Endothelial cell of umbilical vein (primary cell): ENCODE measurements at regions not wholly inside any gene's neighbourhood (a gene's known extent, or its start where the extent isn't known, plus 50 kb on each side); places are given as distances from the start of the nearest gene placed in this dataset.

Experiments
- BruUV-seq: library from RNA; stranded (reverse); fragments of 400-500 nt; replicated peaks from 2 replicates; lab custom pipeline; 2021; lab: Mats Ljungman, UMichigan
- CTCF ChIA-PET: fragments of 300-600, 350-600 bp; sonication (Branson Sonifier 250); formaldehyde crosslinking; loops from one replicate; lab custom pipeline; 2021; ENCODE audit warnings: antibody characterized with exemption, inconsistent platforms; lab: Charles Lee
- POLR2A ChIA-PET: fragments of 300-600, 350-600 bp; sonication (Branson Sonifier 250); formaldehyde crosslinking; loops from one replicate; lab custom pipeline; 2021; ENCODE audit warnings: antibody characterized with exemption, inconsistent platforms; lab: Charles Lee
- DNase-seq: peaks from one replicate; pipeline ENCODE4 v3.0.0-alpha.2; 2011; ENCODE audit warnings: low read depth, low spot score
- FAIRE-seq: peaks from 2 replicates; lab custom pipeline; 2011; peaks lifted over from hg19 to GRCh38; lab: Jason Lieb, UNC
- H2AFZ ChIP-seq: 2 replicates; pipeline ENCODE4 v1.6.0; 2012; ENCODE audit warnings: low read depth, low read length, control low read depth, inconsistent platforms
- H3K27ac ChIP-seq: 2 replicates; pipeline ENCODE4 v1.5.1; 2011; ENCODE audit warnings: low read depth, mild to moderate bottlenecking, control low read depth, low read length, moderate library complexity; ENCODE audit not compliant: insufficient read depth
- H3K27me3 ChIP-seq, 2 experiments: 2 replicates each; pipeline versions ENCODE4 v1.6.0 to v1.6.1; 2011; ENCODE audit warnings: low read length in 2 of 2, mixed read lengths in 1 of 2; ENCODE audit not compliant: control insufficient read depth in 2 of 2, insufficient read depth in 2 of 2
- H3K36me3 ChIP-seq, 2 experiments: 2 replicates in 1 of 2; 3 replicates in 1 of 2; pipeline ENCODE4 v1.5.1; 2011; ENCODE audit warnings: low read length in 2 of 2, mild to moderate bottlenecking in 1 of 2, moderate library complexity in 1 of 2; ENCODE audit not compliant: control insufficient read depth in 2 of 2, insufficient read depth in 2 of 2; ENCODE audit errors: extremely low read depth in 1 of 2
- H3K4me1 ChIP-seq: 3 replicates; pipeline ENCODE4 v1.5.1; 2011; ENCODE audit warnings: mild to moderate bottlenecking, low read length; ENCODE audit not compliant: control insufficient read depth, insufficient read depth; ENCODE audit errors: extremely low read depth
- H3K4me2 ChIP-seq: 2 replicates; pipeline ENCODE4 v1.6.1; 2011; ENCODE audit warnings: low read length, control low read depth, mixed read lengths; ENCODE audit not compliant: insufficient read depth
- H3K4me3 ChIP-seq, 3 experiments: fragments of 200-600 bp in 1 of 3; sonication (generic), shearing (Covaris generic) in 1 of 3; replicated peaks in 1 of 3; 2 replicates each; pipeline ENCODE4 v1.5.1; 2011 to 2016; ENCODE audit warnings: control low read depth in 3 of 3, low read length in 3 of 3, mild to moderate bottlenecking in 2 of 3, inconsistent platforms in 1 of 3, low read depth in 1 of 3, moderate library complexity in 1 of 3; ENCODE audit not compliant: insufficient read depth in 1 of 3
- H3K79me2 ChIP-seq: 2 replicates; pipeline ENCODE4 v1.6.0; 2012; ENCODE audit warnings: low read length, inconsistent platforms; ENCODE audit not compliant: control insufficient read depth, insufficient read depth
- H3K9ac ChIP-seq: replicated peaks from 2 replicates; pipeline ENCODE3; 2011; ENCODE audit warnings: low read length, control low read depth; ENCODE audit not compliant: insufficient read depth; ENCODE audit errors: extremely low read depth
- H3K9me1 ChIP-seq: replicated peaks from 3 replicates; pipeline ENCODE4 v1.6.0; 2011; ENCODE audit warnings: mild to moderate bottlenecking, low read length; ENCODE audit not compliant: control insufficient read depth, insufficient read depth; ENCODE audit errors: extremely low read depth
- H3K9me3 ChIP-seq: replicated peaks from 2 replicates; pipeline ENCODE4 v1.5.1; 2012; ENCODE audit warnings: low read length, inconsistent platforms; ENCODE audit not compliant: control insufficient read depth, insufficient read depth
- H4K20me1 ChIP-seq: replicated peaks from 2 replicates; pipeline ENCODE3; 2011; ENCODE audit warnings: mild to moderate bottlenecking, low read length; ENCODE audit not compliant: control insufficient read depth, insufficient read depth; ENCODE audit errors: extremely low read depth
- EZH2 ChIP-seq: IDR thresholded peaks from 2 replicates; pipeline ENCODE4 v1.6.1; 2012; ENCODE audit warnings: borderline replicate concordance, low read depth, mild to moderate bottlenecking, moderate library complexity, low read length, inconsistent platforms; ENCODE audit not compliant: severe bottlenecking
- FOS ChIP-seq: IDR thresholded peaks from 2 replicates; pipeline ENCODE4 v1.6.1; 2011; ENCODE audit warnings: mild to moderate bottlenecking, low read length, moderate library complexity, borderline replicate concordance; ENCODE audit not compliant: insufficient read depth
- GATA2 ChIP-seq: IDR thresholded peaks from 2 replicates; pipeline ENCODE4 v1.7.0; 2011; ENCODE audit warnings: low read depth, mild to moderate bottlenecking, moderate library complexity, mixed read lengths, low read length; ENCODE audit not compliant: insufficient read length, insufficient read depth
- JUN ChIP-seq: IDR thresholded peaks from 2 replicates; pipeline ENCODE4 v1.6.1; 2011; ENCODE audit warnings: borderline replicate concordance, low read depth; ENCODE audit not compliant: insufficient read length, insufficient read depth
- MYC ChIP-seq: IDR thresholded peaks from one replicate; pipeline ENCODE4 v1.6.1; 2011; ENCODE audit warnings: mild to moderate bottlenecking, low read depth, low read length
- POLR2A ChIP-seq: IDR thresholded peaks from 2 replicates; pipeline ENCODE4 v1.6.1; 2012; ENCODE audit warnings: low read depth, mild to moderate bottlenecking, control low read depth, low read length
- POLR2AphosphoS5 ChIP-seq: IDR thresholded peaks from 2 replicates; pipeline ENCODE4 v1.6.1; 2012; ENCODE audit warnings: low read depth, mild to moderate bottlenecking, control low read depth, low read length, moderate library complexity; ENCODE audit not compliant: insufficient read depth
- dilution Hi-C: fragments of 300-500 bp; cut with MboI; formaldehyde crosslinking; loops from one replicate; pipeline ENCODE4 v1.15.0; 2019; ENCODE audit warnings: low sequenced_read_pairs; ENCODE audit not compliant: extremely low pct_ligation_motif_present
- intact Hi-C: fragments of 100-400 bp; cut with micrococcal nuclease; formaldehyde crosslinking; loops from one replicate; pipeline ENCODE4 v1.10.0; 2022
- TF ChIP-seq, protein P1 (sequence below), 2 donors: IDR thresholded peaks; 1 replicate in 1 of 2; 2 replicates in 1 of 2; pipeline ENCODE4 v1.5.1; 2011; ENCODE audit warnings: low read length in 2 of 2, mild to moderate bottlenecking in 2 of 2, moderate library complexity in 2 of 2, control low read depth in 1 of 2, inconsistent platforms in 1 of 2, low read depth in 1 of 2; ENCODE audit not compliant: insufficient read depth in 1 of 2; ENCODE audit errors: extremely low read depth in 1 of 2
- TF ChIP-seq, protein P2 (sequence below): IDR thresholded peaks from 2 replicates; pipeline ENCODE4 v1.6.1; 2011; ENCODE audit not compliant: insufficient read depth, insufficient read length

DNA sequence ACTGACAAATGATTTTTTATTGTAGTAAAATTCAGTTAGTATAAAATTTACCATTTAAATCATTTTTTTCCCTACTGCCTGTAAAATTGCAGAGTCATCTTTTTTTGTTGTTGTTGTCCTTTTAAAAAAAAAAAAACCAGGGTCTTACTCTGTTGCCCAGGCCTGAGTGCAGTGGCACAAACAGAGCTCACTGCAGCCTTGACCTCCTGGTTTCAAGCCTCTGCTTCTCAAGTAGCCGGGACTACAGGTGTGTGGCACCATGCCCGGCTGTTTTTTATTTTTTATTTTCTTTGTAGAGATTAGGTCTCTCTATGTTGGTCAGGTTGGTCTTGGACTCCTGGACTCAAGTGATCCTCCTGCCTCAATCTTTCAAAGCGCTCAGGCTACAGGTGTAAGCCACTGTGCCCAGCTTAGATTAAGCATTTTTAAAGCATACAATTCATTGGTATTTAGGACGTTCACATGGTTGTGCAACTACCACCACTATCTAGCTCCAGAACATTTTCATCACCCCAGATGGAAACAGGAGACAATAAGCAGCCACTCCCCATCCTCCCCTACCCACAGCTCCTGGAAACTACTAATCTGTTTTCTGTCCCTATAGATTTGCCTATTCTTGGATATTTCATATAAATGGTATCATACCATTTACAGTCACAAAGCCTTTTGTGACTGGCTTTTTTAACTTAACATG, 59.7 kb upstream of the PGRMC2 start:
- TF ChIP-seq POLR2AphosphoS5, result no peak
- TF ChIP-seq MYC, result no peak
- TF ChIP-seq, protein P1, sequence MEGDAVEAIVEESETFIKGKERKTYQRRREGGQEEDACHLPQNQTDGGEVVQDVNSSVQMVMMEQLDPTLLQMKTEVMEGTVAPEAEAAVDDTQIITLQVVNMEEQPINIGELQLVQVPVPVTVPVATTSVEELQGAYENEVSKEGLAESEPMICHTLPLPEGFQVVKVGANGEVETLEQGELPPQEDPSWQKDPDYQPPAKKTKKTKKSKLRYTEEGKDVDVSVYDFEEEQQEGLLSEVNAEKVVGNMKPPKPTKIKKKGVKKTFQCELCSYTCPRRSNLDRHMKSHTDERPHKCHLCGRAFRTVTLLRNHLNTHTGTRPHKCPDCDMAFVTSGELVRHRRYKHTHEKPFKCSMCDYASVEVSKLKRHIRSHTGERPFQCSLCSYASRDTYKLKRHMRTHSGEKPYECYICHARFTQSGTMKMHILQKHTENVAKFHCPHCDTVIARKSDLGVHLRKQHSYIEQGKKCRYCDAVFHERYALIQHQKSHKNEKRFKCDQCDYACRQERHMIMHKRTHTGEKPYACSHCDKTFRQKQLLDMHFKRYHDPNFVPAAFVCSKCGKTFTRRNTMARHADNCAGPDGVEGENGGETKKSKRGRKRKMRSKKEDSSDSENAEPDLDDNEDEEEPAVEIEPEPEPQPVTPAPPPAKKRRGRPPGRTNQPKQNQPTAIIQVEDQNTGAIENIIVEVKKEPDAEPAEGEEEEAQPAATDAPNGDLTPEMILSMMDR (IDR thresholded peaks at IDR 0.05; ENCODE audit: extremely low read depth in 1 of 2, insufficient read depth in 1 of 2, low read depth in 1 of 2, low read length in 2 of 2), result no peak
- no peak for TF ChIP-seq EZH2
- TF ChIP-seq, protein P2, sequence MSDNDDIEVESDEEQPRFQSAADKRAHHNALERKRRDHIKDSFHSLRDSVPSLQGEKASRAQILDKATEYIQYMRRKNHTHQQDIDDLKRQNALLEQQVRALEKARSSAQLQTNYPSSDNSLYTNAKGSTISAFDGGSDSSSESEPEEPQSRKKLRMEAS, result no peak
- no peak for TF ChIP-seq FOS
- TF ChIP-seq JUN, result no peak
- TF ChIP-seq POLR2A, result no peak
- TF ChIP-seq GATA2, result no peak
- no TSS peak for BruUV-seq
- H4K20me1 ChIP-seq, result no peaks in the 10 kb centered on the region
- DNase-seq (no peak), FAIRE-seq (no peak)
- no peaks in the 10 kb centered on the region for H3K79me2 ChIP-seq
- H3K9ac ChIP-seq, result no peak overlapping the region
- no peak overlapping the region for H3K4me2 ChIP-seq
- H3K4me1 ChIP-seq, result peaks cover 4% of the 10 kb centered on the region
- no peak overlapping the region for H3K27ac ChIP-seq
- H3K9me1 ChIP-seq, result no peaks in the 10 kb centered on the region
- dilution Hi-C loops, result no loop called here
- ChIA-PET POLR2A (no interaction called here), CTCF (interaction anchor here (0.7 to 0.8 kb wide), 2 partner anchors 9 to 16 kb away, joined by 3 to 4 read pairs; no protein-coding TSS in a partner anchor)
- no peaks in the 10 kb centered on the region for H3K36me3 ChIP-seq
- no peak overlapping the region for H3K4me3 ChIP-seq
- no peak overlapping the region for H2AFZ ChIP-seq
- intact Hi-C loops, result no loop called here
- no peaks in the 10 kb centered on the region for H3K9me3 ChIP-seq
- H3K27me3 ChIP-seq, result no peaks in the 10 kb centered on the region
